Glomerular visceral epithelial cell (primary cell): ENCODE measurements at regions not wholly inside any gene's neighbourhood (a gene's known extent, or its start where the extent isn't known, plus 50 kb on each side); places are given as distances from the start of the nearest gene placed in this dataset.

Source experiments
- DNase-seq: peaks from one replicate; pipeline ENCODE4 v3.0.0-alpha.2; 2016; ENCODE audit errors: extremely low spot score

- no peak for DNase-seq
These were observed 133.1 kb downstream of the KDR start for GRCh38 chr4:54992266-54992665.

DNA sequence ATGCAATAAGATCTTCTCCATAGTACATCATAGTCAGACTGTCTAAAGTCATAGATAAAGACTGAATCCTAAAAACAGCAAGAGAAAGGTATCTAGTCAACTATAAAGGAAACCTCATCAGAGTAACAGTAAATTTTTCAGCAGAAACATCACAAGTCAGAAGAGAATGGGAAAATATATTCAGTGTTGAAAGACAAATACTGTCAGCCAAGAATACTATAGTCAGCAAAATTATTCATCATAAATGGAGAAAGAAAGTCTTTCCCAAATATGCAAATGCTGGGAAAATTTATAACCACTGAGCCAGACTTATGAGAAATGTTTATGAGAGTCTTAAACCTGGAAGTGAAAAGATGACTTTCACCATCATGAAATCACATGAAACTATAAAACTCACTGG, 136.7 kb downstream of the KDR start:
- DNase-seq, result no peak

- DNase-seq, result no peak
These were observed 139.1 kb downstream of the KDR start for GRCh38 chr4:54986095-54986846.

- DNase-seq, result no peak
These were observed 148.7 kb downstream of the KDR start for GRCh38 chr4:54976682-54977081.

- DNase-seq, result no peak
These were observed 149.4 kb downstream of the KDR start for GRCh38 chr4:54976031-54976430.

GRCh38 chr4:54973784-54974183, 151.6 kb downstream of the KDR start:
- no peak for DNase-seq

GRCh38 chr4:54971474-54971950, 153.9 kb downstream of the KDR start:
- peak; percentile 37 for DNase-seq

GRCh38 chr4:54967289-54967688, 158.1 kb downstream of the KDR start:
- no peak for DNase-seq

GRCh38 chr4:54961357-54961975, 163.9 kb downstream of the KDR start:
- no peak for DNase-seq

DNA sequence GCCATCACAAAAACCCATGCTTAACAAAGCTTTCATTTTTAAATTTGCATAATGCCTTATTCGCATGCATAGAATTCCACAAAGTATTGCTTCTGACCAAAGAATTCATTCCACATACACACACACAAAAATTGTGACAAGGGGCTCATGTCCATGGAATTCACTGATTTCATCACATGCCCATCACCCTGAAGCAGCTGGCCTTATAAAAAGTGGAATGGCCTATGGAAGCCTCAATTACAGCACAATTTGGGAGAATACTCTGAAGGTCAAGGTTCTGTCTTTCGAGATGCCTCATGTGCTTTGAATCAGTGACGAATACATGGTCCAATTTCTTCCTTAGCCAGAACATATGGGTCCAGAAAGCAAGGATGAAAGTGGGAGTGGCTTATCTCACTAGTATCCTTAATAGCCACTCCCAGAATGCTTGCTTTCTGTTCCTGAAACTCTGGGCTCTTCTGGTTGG, 165.7 kb downstream of the KDR start:
- no peak for DNase-seq

DNA sequence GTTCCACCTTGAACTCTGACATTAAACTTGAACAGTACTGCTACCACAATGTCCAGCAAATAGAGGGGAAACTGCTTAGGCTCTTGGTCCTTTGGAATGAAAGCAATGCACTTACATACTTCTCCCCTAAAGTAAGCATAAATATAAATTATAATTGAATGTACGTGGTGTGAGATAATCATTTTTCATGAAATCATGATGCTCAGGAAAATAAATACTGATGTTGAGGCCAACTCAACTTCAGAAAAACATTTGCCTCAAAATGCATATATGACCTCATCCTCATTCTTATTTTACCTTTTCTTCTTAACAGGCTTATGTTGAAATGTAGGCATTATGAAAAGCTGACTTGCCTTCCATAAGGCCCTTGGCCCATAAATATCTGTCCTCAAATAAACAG, 166.3 kb downstream of the KDR start:
- no peak for DNase-seq

DNA sequence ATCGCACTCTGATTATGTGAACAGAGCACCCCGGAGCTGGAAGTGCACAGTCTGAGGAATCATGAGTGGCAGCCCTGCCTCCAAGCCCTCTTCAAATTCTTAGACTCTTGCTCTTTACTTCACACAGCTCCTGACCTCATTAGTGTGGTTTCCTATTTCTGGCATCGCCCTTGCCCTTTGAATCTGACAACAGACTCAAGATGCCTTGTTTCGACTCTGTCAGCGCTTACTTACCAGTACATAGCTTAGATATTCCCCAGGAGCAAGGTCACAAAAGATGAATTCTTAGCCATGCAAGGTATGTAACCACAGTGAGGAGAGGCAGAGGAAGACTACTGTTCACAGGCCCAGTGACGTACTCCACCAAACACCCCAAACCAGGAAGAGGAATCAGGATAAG, 167.2 kb downstream of the KDR start:
- no peak for DNase-seq

- DNase-seq, result no peak
These were observed 170.6 kb downstream of the KDR start for GRCh38 chr4:54954656-54955388.

DNA sequence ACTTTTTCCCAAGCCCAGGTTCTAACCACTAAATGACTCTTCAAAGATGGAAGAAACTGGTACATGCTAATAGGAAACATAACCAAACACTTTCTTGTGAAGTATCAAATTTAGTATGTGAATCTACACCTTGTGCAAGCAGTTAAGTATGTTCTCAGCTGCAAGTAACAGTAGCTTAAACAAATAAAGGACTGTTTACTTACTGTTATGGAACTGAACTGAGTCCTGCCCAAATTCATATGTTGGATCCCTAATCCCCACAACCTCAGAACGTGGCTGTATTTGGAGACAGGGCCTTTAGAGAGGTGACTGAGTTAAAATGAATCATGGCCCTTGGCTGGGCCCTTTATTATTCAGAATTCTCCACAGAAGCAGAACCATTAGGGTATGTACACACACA, 178.7 kb downstream of the KDR start:
- DNase-seq, result no peak

DNA sequence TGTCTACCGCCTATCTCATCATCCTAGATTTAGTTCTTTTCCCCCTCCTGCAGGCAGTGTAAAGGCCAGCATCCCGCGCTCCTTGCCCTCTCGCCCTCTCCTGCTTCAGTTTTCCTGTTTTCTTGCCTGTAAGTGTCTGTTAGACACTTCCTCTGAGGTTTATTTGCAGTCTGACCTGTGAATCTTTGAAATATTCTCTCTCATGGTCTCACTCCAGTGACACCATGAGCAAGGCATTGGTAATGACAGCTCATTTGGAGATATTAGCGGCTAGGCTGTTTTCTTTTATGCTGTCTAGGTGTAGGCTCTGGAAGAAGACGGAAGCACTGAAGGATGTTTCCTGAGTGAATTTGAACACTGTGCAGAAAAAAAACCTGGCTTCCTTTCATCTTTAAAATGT, 179.6 kb downstream of the KDR start:
- DNase-seq, result no peak

- DNase-seq, result no peak
These were observed 182.7 kb downstream of the KDR start for GRCh38 chr4:54942721-54943120.

GRCh38 chr4:54941994-54942552, 183.3 kb downstream of the KDR start:
- no peak for DNase-seq

- no peak for DNase-seq
These were observed 184.2 kb downstream of the KDR start for GRCh38 chr4:54940996-54941865.

- no peak for DNase-seq
These were observed 187.9 kb downstream of the KDR start for GRCh38 chr4:54937501-54937900.

- DNase-seq, result no peak
These were observed 191.8 kb downstream of the KDR start for GRCh38 chr4:54933579-54933978.

- no peak for DNase-seq
These were observed 195.2 kb downstream of the KDR start for GRCh38 chr4:54930226-54930625.
